ENCODE measurements at regions not wholly inside any gene's neighbourhood (a gene's known extent, or its start where the extent isn't known, plus 50 kb on each side); places are given as distances from the start of the nearest gene placed in this dataset.
"Not testable (repeated sequence)": the region's sequence is repeated elsewhere in the genome, so short reads cannot be mapped to it uniquely, and the experiment has no call there.

GRCh38 chr6:144635051-144635450 lies 349.9 kb downstream of the UTRN start:
- TF ChIP-seq CTCF (IDR thresholded peaks at IDR 0.05) (no peak), POLR2A (IDR thresholded peaks at IDR 0.05) (no peak)
- Histone ChIP-seq H3K4me3 (no peak overlapping the region), H3K36me3 (ENCODE audit: low read depth, missing control alignments) (no peaks in the 10 kb centered on the region), H3K4me1 (peaks cover 15% of the 10 kb centered on the region), H3K9me3 (no peaks in the 10 kb centered on the region), H3K27ac (no peak overlapping the region), H3K27me3 (no peaks in the 10 kb centered on the region)
- peak; percentile 30 for DNase-seq
- WGBS, 2 donors, result 60 to 72% methylated on average over 3 of the region's 3 CpGs
- intact Hi-C loops (cut with DNase I; ENCODE audit: low total_unique reads), result no loop called here

- H3K9me3 ChIP-seq; H3K36me3 ChIP-seq (ENCODE audit: low read depth, missing control alignments); H3K27me3 ChIP-seq; DNase-seq; intact Hi-C loops (cut with DNase I; ENCODE audit: low total_unique reads); H3K27ac ChIP-seq; H3K4me3 ChIP-seq: not testable (repeated sequence)
- 89 to 98% methylated on average over 3 of the region's 3 CpGs for WGBS, 2 donors
- peaks cover 15% of the 10 kb centered on the region for H3K4me1 ChIP-seq
These were observed 350.9 kb downstream of the UTRN start for GRCh38 chr6:144636025-144636424.

GRCh38 chr6:144637541-144637940 lies 352.4 kb downstream of the UTRN start:
- peaks cover 15% of the 10 kb centered on the region for H3K4me1 ChIP-seq
- TF ChIP-seq CTCF (IDR thresholded peaks at IDR 0.05) (no peak), POLR2A (IDR thresholded peaks at IDR 0.05) (no peak)
- H3K27me3 ChIP-seq, result no peaks in the 10 kb centered on the region
- no peak overlapping the region for H3K4me3 ChIP-seq
- H3K36me3 ChIP-seq (ENCODE audit: low read depth, missing control alignments), result no peaks in the 10 kb centered on the region
- no peak overlapping the region for H3K27ac ChIP-seq
- no peak for DNase-seq
- no peaks in the 10 kb centered on the region for H3K9me3 ChIP-seq
- WGBS, 2 donors, result 70 to 72% methylated on average over 4 of the region's 4 CpGs
- intact Hi-C loops (cut with DNase I; ENCODE audit: low total_unique reads), result no loop called here

GRCh38 chr6:144639654-144640053 lies 354.5 kb downstream of the UTRN start:
- H3K36me3 ChIP-seq (ENCODE audit: low read depth, missing control alignments), result no peaks in the 10 kb centered on the region
- H3K9me3 ChIP-seq, result no peaks in the 10 kb centered on the region
- WGBS, 2 donors, result 42 to 88% methylated on average over 1 of the region's 1 CpG
- peaks cover 15% of the 10 kb centered on the region for H3K4me1 ChIP-seq
- no peak overlapping the region for H3K4me3 ChIP-seq
- no peak for DNase-seq
- TF ChIP-seq CTCF (IDR thresholded peaks at IDR 0.05), result no peak
- no peak for TF ChIP-seq POLR2A (IDR thresholded peaks at IDR 0.05)
- intact Hi-C loops (cut with DNase I; ENCODE audit: low total_unique reads), result no loop called here
- no peak overlapping the region for H3K27ac ChIP-seq
- H3K27me3 ChIP-seq, result no peaks in the 10 kb centered on the region

GRCh38 chr6:144641286-144641685 lies 356.2 kb downstream of the UTRN start:
- Histone ChIP-seq H3K36me3 (ENCODE audit: low read depth, missing control alignments) (no peaks in the 10 kb centered on the region), H3K27me3 (no peaks in the 10 kb centered on the region), H3K4me1 (peaks cover 15% of the 10 kb centered on the region), H3K9me3 (no peaks in the 10 kb centered on the region), H3K27ac (no peak overlapping the region), H3K4me3 (no peak overlapping the region)
- no peak for DNase-seq
- 88 to 100% methylated on average over 1 of the region's 1 CpG for WGBS, 2 donors
- TF ChIP-seq CTCF (IDR thresholded peaks at IDR 0.05) (no peak), POLR2A (IDR thresholded peaks at IDR 0.05) (no peak)
- intact Hi-C loops (cut with DNase I; ENCODE audit: low total_unique reads), result no loop called here
